ENCODE measurements at regions not wholly inside any gene's neighbourhood (a gene's known extent, or its start where the extent isn't known, plus 50 kb on each side); places are given as distances from the start of the nearest gene placed in this dataset.
"Not testable (repeated sequence)": the region's sequence is repeated elsewhere in the genome, so short reads cannot be mapped to it uniquely, and the experiment has no call there.

GRCh38 chrX:90524383-90524968 is 602.8 kb downstream of the TGIF2LX start:
- TF ChIP-seq POLR2A, CTCF (IDR thresholded peaks at IDR 0.05): not testable (repeated sequence)
